SU-DHL-6 (cell line): ENCODE measurements at regions not wholly inside any gene's neighbourhood (a gene's known extent, or its start where the extent isn't known, plus 50 kb on each side); places are given as distances from the start of the nearest gene placed in this dataset.

ENCODE experiments used
- H2AFZ ChIP-seq: fragments of 200-600 bp; sonication (generic); 2 replicates; pipeline ENCODE4 v1.6.1; 2014; ENCODE audit warnings: low read depth, mild to moderate bottlenecking, moderate library complexity, mixed read lengths, antibody characterized with exemption, low read length; ENCODE audit not compliant: severe bottlenecking
- H3F3A ChIP-seq: fragments of 200-600 bp; shearing (Covaris generic); 2 replicates; pipeline ENCODE4 v1.6.0; 2016; ENCODE audit warnings: antibody characterized with exemption, mild to moderate bottlenecking; ENCODE audit not compliant: insufficient read depth
- H3K27ac ChIP-seq: fragments of 200-600 bp; sonication (generic); 2 replicates; pipeline ENCODE4 v1.5.1; 2016; ENCODE audit warnings: low read depth, mild to moderate bottlenecking, low read length, moderate library complexity, mixed read lengths
- H3K27me3 ChIP-seq: fragments of 200-600 bp; sonication (generic), shearing (Covaris generic); 2 replicates; pipeline ENCODE4 v1.6.0; 2014; ENCODE audit warnings: mild to moderate bottlenecking, low read length
- H3K36me3 ChIP-seq: fragments of 200-600 bp; sonication (generic); 2 replicates; pipeline ENCODE4 v1.6.1; 2014; ENCODE audit warnings: mild to moderate bottlenecking, low read length, mixed read lengths
- H3K4me2 ChIP-seq: fragments of 300-600, 200-600 bp; shearing (Covaris generic), sonication (generic); 2 replicates; pipeline ENCODE4 v1.6.0; 2014; ENCODE audit warnings: low read length, low read depth, mild to moderate bottlenecking; ENCODE audit not compliant: poor library complexity, severe bottlenecking
- H3K4me3 ChIP-seq: fragments of 200-600 bp; sonication (generic); 2 replicates; pipeline ENCODE4 v1.5.1; 2014; ENCODE audit warnings: antibody characterized with exemption, low read length, mild to moderate bottlenecking, mixed read lengths; ENCODE audit not compliant: insufficient read depth, poor library complexity, severe bottlenecking
- H3K79me2 ChIP-seq: fragments of 200-600 bp; sonication (generic); 2 replicates; pipeline ENCODE4 v1.6.1; 2014; ENCODE audit warnings: mild to moderate bottlenecking, low read length, moderate library complexity; ENCODE audit not compliant: insufficient read depth
- H3K9ac ChIP-seq: fragments of 200-600 bp; sonication (generic); 2 replicates; pipeline ENCODE4 v1.7.0; 2014; ENCODE audit warnings: mild to moderate bottlenecking, low read length
- H3K9me2 ChIP-seq: fragments of 200-600 bp; sonication (generic); replicated peaks from 2 replicates; pipeline ENCODE4 v1.6.1; 2014; ENCODE audit warnings: low read length; ENCODE audit not compliant: insufficient read depth
- H3K9me3 ChIP-seq: fragments of 200-600 bp; sonication (generic); 2 replicates; pipeline ENCODE4 v1.6.1; 2014; ENCODE audit warnings: low read length, mixed read lengths; ENCODE audit not compliant: insufficient read depth
- H4K20me1 ChIP-seq: fragments of 200-600 bp; sonication (generic); 2 replicates; pipeline ENCODE4 v1.6.1; 2014; ENCODE audit warnings: low read depth, mild to moderate bottlenecking, antibody characterized with exemption, low read length, moderate library complexity, mixed read lengths
- CTCF ChIP-seq: fragments of 200-600 bp; sonication (generic); IDR thresholded peaks from one replicate; pipeline ENCODE4 v1.5.1; 2017; ENCODE audit warnings: antibody characterized with exemption, mild to moderate bottlenecking, low read length, moderate library complexity; ENCODE audit not compliant: insufficient read depth, poor library complexity, severe bottlenecking
- EZH2phosphoT487 ChIP-seq: fragments of 200-600 bp; sonication (generic), shearing (Covaris generic); conservative IDR thresholded peaks from 2 replicates; pipeline ENCODE4 v1.6.1; 2018; ENCODE audit warnings: mild to moderate bottlenecking, antibody characterized with exemption, low read length, moderate library complexity, mixed read lengths

- Histone ChIP-seq H3K79me2 (no peaks in the 10 kb centered on the region), H3K9ac (no peak overlapping the region), H3K4me3 (no peak overlapping the region), H2AFZ (no peak overlapping the region), H3K9me2 (no peaks in the 10 kb centered on the region), H3K27ac (no peak overlapping the region), H3F3A (no peaks in the 10 kb centered on the region), H3K9me3 (no peaks in the 10 kb centered on the region), H3K4me2 (no peak overlapping the region), H3K27me3 (no peaks in the 10 kb centered on the region), H4K20me1 (no peaks in the 10 kb centered on the region), H3K36me3 (no peaks in the 10 kb centered on the region)
- TF ChIP-seq EZH2phosphoT487 (no peak), CTCF (no peak)
Observed at GRCh38 chr1:201639391-201639790, 100.5 kb downstream of the NAV1 start.

GRCh38 chr1:201639826-201640225, 100.9 kb downstream of the NAV1 start:
- Histone ChIP-seq H2AFZ (no peak overlapping the region), H3K27me3 (no peaks in the 10 kb centered on the region), H3K9me2 (no peaks in the 10 kb centered on the region), H3K27ac (no peak overlapping the region), H3K9ac (no peak overlapping the region), H3K9me3 (no peaks in the 10 kb centered on the region), H3F3A (no peaks in the 10 kb centered on the region), H3K4me3 (no peak overlapping the region), H3K79me2 (no peaks in the 10 kb centered on the region), H4K20me1 (no peaks in the 10 kb centered on the region), H3K36me3 (no peaks in the 10 kb centered on the region), H3K4me2 (no peak overlapping the region)
- TF ChIP-seq EZH2phosphoT487 (no peak), CTCF (no peak)

- H3F3A ChIP-seq = no peaks in the 10 kb centered on the region
- no peak overlapping the region for H3K4me3 ChIP-seq
- H3K27me3 ChIP-seq = no peaks in the 10 kb centered on the region
- no peaks in the 10 kb centered on the region for H3K36me3 ChIP-seq
- no peak overlapping the region for H3K9ac ChIP-seq
- H2AFZ ChIP-seq = no peak overlapping the region
- H4K20me1 ChIP-seq = no peaks in the 10 kb centered on the region
- H3K9me2 ChIP-seq = no peaks in the 10 kb centered on the region
- no peak overlapping the region for H3K27ac ChIP-seq
- no peaks in the 10 kb centered on the region for H3K9me3 ChIP-seq
- no peak for TF ChIP-seq CTCF
- TF ChIP-seq EZH2phosphoT487 = no peak
- no peaks in the 10 kb centered on the region for H3K79me2 ChIP-seq
- no peak overlapping the region for H3K4me2 ChIP-seq
Observed at GRCh38 chr1:201640624-201641023, 101.7 kb downstream of the NAV1 start.
